Ishikawa (cell line): ENCODE measurements at regions not wholly inside any gene's neighbourhood (a gene's known extent, or its start where the extent isn't known, plus 50 kb on each side); places are given as distances from the start of the nearest gene placed in this dataset.

ENCODE experiments used
- CEBPB ChIP-seq: IDR thresholded peaks from 2 replicates; pipeline ENCODE4 v1.6.1; 2012
- CREB1 ChIP-seq: IDR thresholded peaks from 2 replicates; pipeline ENCODE4 v1.6.1; 2012; ENCODE audit warnings: low read depth
- EGR1 ChIP-seq: IDR thresholded peaks from 2 replicates; pipeline ENCODE4 v1.6.1; 2012
- EP300 ChIP-seq: IDR thresholded peaks from 2 replicates; pipeline ENCODE4 v1.6.1; 2012; ENCODE audit warnings: borderline replicate concordance
- FOXM1 ChIP-seq: IDR thresholded peaks from 2 replicates; pipeline ENCODE4 v1.6.1; 2012; ENCODE audit warnings: low read depth, borderline replicate concordance
- MAX ChIP-seq: IDR thresholded peaks from 2 replicates; pipeline ENCODE4 v1.6.1; 2012
- NFIC ChIP-seq: IDR thresholded peaks from 2 replicates; pipeline ENCODE4 v1.6.1; 2012
- RAD21 ChIP-seq: IDR thresholded peaks from 2 replicates; pipeline ENCODE4 v1.6.1; 2012; ENCODE audit warnings: low read depth
- TAF1 ChIP-seq: IDR thresholded peaks from 2 replicates; pipeline ENCODE4 v1.6.1; 2012; ENCODE audit warnings: low read depth, mild to moderate bottlenecking
- TCF12 ChIP-seq: IDR thresholded peaks from 2 replicates; pipeline ENCODE4 v1.6.1; 2012; ENCODE audit warnings: low read depth
- TEAD4 ChIP-seq: IDR thresholded peaks from 2 replicates; pipeline ENCODE4 v1.6.1; 2012
- USF1 ChIP-seq: IDR thresholded peaks from 2 replicates; pipeline ENCODE4 v1.6.1; 2012
- YY1 ChIP-seq: IDR thresholded peaks from 2 replicates; pipeline ENCODE4 v1.6.1; 2012; ENCODE audit warnings: low read depth
- ZBTB7A ChIP-seq: IDR thresholded peaks from 2 replicates; pipeline ENCODE4 v1.6.1; 2012; ENCODE audit warnings: low read depth
- TF ChIP-seq, protein P1 (sequence below): IDR thresholded peaks from 2 replicates; pipeline ENCODE4 v1.6.1; 2012; ENCODE audit warnings: low read depth, mild to moderate bottlenecking

GRCh38 chr1:114338191-114338890 is 172.7 kb downstream of the TRIM33 start:
- TF ChIP-seq USF1 (no peak), TAF1 (no peak), EGR1 (no peak), FOXM1 (no peak), EP300 (no peak), CEBPB (no peak), NFIC (no peak), ZBTB7A (no peak), TEAD4 (no peak), YY1 (no peak), MAX (no peak), CREB1 (no peak), TCF12 (no peak)
- TF ChIP-seq, protein P1, sequence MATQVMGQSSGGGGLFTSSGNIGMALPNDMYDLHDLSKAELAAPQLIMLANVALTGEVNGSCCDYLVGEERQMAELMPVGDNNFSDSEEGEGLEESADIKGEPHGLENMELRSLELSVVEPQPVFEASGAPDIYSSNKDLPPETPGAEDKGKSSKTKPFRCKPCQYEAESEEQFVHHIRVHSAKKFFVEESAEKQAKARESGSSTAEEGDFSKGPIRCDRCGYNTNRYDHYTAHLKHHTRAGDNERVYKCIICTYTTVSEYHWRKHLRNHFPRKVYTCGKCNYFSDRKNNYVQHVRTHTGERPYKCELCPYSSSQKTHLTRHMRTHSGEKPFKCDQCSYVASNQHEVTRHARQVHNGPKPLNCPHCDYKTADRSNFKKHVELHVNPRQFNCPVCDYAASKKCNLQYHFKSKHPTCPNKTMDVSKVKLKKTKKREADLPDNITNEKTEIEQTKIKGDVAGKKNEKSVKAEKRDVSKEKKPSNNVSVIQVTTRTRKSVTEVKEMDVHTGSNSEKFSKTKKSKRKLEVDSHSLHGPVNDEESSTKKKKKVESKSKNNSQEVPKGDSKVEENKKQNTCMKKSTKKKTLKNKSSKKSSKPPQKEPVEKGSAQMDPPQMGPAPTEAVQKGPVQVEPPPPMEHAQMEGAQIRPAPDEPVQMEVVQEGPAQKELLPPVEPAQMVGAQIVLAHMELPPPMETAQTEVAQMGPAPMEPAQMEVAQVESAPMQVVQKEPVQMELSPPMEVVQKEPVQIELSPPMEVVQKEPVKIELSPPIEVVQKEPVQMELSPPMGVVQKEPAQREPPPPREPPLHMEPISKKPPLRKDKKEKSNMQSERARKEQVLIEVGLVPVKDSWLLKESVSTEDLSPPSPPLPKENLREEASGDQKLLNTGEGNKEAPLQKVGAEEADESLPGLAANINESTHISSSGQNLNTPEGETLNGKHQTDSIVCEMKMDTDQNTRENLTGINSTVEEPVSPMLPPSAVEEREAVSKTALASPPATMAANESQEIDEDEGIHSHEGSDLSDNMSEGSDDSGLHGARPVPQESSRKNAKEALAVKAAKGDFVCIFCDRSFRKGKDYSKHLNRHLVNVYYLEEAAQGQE: no peak

DNA sequence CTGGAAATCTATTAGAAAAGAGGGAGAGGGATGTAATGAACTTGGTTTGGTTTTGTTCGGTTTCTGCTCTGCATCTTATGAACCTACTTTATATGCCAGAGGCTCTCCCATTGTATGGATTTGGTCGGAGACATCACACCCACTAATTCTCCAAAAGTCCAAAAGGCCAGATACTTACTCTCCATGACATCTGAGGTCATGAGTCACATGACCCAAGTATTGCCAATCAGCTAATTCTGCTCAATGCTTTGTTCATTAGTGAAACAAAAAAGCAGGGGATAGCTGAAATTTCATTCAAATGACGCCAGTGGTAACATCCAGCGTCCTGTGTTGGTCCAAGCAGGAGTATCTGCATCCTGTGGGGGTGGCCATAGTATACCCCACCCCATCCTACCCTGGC is 173.6 kb downstream of the TRIM33 start:
- TF ChIP-seq EP300 (no peak), USF1 (no peak), CREB1 (no peak), ZBTB7A (no peak), TEAD4 (no peak), TCF12 (no peak), MAX (no peak), TAF1 (no peak), EGR1 (no peak), FOXM1 (no peak), YY1 (no peak), NFIC (no peak), RAD21 (no peak), CEBPB (no peak)
- TF ChIP-seq, protein P1: no peak

GRCh38 chr1:114336360-114336759 is 174.6 kb downstream of the TRIM33 start:
- no peak for TF ChIP-seq ZBTB7A
- no peak for TF ChIP-seq CEBPB
- TF ChIP-seq YY1: no peak
- TF ChIP-seq TCF12: no peak
- no peak for TF ChIP-seq TEAD4
- no peak for TF ChIP-seq RAD21
- TF ChIP-seq FOXM1: no peak
- TF ChIP-seq CREB1: no peak
- no peak for TF ChIP-seq TAF1
- TF ChIP-seq, protein P1: no peak

DNA sequence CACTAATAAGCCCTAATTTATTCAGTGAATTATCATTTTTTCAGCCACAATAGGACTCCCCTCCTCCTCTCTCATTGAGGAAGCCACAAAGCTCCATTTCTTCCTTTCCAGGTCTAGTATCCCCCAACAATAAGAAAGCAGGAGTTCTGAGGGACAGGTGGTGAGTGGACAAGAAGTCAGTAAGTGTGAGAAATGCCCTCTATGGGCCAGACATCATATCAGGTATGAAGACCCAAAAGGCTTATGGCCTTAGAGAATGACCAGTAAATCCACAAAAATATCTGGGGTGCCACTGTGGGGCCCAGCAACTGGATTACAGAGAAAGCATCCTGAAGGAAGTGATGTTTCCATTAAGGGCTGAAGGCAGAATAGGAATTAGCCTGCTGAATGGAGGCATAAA is 175.7 kb downstream of the TRIM33 start:
- no peak for TF ChIP-seq CEBPB
- TF ChIP-seq RAD21: no peak
- no peak for TF ChIP-seq EGR1
- no peak for TF ChIP-seq YY1
- no peak for TF ChIP-seq FOXM1
- no peak for TF ChIP-seq NFIC
- TF ChIP-seq ZBTB7A: no peak
- TF ChIP-seq, protein P1: no peak
- no peak for TF ChIP-seq TCF12
- TF ChIP-seq CREB1: no peak
- no peak for TF ChIP-seq TEAD4
- no peak for TF ChIP-seq MAX
- no peak for TF ChIP-seq EP300
- TF ChIP-seq USF1: no peak
- TF ChIP-seq TAF1: no peak
